ENCODE measurements at regions not wholly inside any gene's neighbourhood (a gene's known extent, or its start where the extent isn't known, plus 50 kb on each side); places are given as distances from the start of the nearest gene placed in this dataset.
A peak's percentile ranks its signal among the peaks of the same experiment; 100 is the strongest.

DNA sequence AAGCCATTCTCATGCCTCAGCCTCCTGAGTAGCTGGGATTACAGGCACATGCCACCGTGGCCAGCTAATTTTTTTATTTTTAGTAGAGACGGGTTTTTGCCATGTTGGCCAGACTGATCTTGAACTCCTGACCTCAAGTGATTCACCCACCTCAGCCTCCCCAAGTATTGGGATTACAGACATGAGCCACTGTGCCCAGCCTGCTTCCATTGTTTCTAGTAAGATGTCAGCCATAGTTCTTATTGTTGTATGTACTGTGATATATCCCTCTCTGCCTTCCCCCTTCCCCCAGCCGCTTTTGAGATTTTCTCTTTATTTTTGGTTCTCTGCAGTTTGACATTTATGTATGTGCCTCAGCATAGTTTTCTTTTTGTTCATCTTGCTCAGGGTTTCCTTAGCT, 87.9 kb upstream of the KLF14 start:
- TF ChIP-seq, protein P1, sequence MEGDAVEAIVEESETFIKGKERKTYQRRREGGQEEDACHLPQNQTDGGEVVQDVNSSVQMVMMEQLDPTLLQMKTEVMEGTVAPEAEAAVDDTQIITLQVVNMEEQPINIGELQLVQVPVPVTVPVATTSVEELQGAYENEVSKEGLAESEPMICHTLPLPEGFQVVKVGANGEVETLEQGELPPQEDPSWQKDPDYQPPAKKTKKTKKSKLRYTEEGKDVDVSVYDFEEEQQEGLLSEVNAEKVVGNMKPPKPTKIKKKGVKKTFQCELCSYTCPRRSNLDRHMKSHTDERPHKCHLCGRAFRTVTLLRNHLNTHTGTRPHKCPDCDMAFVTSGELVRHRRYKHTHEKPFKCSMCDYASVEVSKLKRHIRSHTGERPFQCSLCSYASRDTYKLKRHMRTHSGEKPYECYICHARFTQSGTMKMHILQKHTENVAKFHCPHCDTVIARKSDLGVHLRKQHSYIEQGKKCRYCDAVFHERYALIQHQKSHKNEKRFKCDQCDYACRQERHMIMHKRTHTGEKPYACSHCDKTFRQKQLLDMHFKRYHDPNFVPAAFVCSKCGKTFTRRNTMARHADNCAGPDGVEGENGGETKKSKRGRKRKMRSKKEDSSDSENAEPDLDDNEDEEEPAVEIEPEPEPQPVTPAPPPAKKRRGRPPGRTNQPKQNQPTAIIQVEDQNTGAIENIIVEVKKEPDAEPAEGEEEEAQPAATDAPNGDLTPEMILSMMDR (IDR thresholded peaks at IDR 0.05) = no peak

DNA sequence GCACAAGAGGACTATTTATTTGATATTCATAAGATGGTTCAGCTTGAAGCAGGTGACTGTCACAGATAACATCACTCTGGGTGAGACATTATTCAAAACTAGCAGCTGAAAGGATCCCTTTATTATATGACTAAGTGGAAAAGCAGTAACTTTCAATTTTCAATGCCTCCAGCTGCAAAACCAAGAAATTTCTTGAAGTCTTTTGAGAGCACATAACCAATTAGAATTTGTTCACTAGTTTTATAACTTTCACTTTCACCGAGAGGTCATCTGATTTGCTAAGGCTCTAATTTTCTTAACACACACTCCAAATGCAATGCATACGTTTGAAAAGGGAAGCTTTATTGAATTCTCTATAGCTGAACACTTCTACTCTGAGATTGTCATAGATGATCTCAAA, 88.6 kb upstream of the KLF14 start:
- TF ChIP-seq, protein P1 (IDR thresholded peaks at IDR 0.05) = no peak

DNA sequence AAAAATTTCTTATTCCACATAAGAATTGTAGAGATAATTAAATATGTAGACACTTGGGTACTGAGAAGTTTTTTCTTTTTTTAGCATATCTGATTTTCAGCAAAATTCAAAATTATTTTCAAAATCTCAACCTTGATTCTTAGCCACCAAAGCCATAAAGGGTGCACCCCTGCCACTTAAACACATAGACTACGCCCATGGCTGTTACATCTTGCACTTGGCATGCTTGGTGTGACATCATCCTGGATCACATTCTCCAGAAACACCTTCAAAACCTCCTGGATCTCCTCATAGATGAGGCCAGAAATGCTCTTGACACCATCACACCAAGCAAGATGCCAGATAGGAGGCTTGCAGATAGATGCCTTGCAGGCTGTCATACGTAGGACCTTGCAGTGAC, 89.1 kb upstream of the KLF14 start:
- TF ChIP-seq, protein P1 (IDR thresholded peaks at IDR 0.05) = no peak

DNA sequence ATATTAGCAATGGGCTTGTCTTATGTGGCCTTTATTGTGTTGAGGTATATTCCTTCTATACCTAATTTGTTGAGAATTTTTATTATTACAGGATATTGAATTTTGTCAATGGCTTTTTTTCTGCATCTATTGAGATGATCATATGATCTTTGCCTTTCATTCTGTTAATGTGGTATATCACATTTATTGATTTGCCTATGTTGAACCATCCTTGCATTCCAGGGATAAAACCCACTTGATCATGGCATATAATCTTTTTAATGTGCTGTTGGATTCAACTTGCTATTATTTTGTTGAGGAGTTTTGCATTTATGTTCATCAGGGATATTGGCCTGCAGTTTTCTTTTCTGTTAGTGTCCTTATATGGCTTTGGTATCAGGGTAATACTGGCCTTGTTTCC, 91.8 kb upstream of the KLF14 start:
- TF ChIP-seq, protein P1 (IDR thresholded peaks at IDR 0.05) = no peak

DNA sequence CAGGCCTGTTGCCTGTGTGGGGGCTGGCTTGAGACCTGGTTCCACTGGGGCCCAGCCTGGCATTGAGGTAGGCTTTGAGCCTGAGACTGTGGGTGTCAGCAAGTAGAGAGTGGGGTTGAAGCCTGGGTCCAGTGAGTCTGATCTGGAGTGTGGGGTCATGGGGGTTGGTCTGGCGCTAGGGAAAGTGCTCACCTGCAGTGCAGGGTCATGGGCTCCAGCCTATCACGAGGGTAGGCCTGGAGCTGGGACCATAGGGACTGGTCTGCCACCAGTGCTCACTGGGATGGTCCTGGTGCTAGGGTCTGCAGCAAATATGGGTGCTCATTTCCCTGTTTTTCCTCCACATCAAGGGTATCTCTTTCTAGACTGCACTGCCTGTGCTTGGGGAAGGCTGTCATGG, 95.4 kb upstream of the KLF14 start:
- TF ChIP-seq, protein P1 (IDR thresholded peaks at IDR 0.05) = no peak

DNA sequence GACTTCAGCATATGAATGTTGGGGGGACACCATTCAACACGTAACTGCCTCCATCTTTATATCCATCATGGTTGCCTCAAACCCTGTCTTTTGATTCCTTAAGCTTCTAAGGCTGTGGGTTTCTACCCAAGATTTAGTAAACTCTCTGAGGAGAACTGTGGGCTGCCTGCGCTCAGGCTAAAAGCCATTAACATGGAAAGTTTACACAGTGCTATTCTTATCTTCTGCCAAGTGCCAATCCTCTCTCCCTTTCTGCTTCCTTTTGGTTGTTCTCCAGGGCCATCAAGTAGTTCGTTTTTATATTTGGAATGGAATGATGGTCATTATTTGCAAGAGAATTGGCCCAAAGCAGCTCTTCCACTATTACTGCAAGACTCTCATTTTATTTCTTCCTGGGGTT, 97.3 kb upstream of the KLF14 start:
- TF ChIP-seq, protein P1 (IDR thresholded peaks at IDR 0.05) = no peak

DNA sequence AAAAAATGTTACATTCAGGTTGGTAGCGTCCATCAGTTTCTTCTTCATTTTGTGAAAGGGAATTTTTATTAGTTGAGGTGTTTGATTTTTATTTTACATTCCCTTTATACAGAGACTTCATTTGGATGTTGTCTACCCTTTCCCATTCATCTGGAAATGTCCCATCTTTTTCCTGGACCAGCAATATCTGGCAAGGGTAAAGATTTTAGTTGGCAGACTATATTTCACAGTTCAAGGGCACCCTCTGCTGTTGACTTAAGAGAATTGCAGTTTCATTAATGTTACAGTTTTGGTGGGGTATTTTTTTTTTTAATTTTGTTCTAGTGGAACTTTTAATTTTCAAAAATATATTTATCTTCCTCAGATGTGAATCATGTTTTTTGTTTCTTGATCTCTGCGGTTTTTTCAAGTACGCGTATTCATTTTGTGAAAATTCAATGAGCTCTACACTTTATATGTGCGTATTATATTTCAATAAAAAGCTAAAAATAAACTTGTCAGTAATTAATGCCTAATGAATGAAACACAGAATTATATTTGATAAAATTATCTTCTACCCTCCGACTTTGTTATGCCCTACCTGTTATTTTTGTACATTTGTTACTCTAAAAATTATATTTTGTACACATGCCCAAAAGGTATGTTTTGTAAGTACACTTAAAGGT, 97.9 kb upstream of the KLF14 start:
- TF ChIP-seq, protein P1 (IDR thresholded peaks at IDR 0.05) = peak; percentile 84

DNA sequence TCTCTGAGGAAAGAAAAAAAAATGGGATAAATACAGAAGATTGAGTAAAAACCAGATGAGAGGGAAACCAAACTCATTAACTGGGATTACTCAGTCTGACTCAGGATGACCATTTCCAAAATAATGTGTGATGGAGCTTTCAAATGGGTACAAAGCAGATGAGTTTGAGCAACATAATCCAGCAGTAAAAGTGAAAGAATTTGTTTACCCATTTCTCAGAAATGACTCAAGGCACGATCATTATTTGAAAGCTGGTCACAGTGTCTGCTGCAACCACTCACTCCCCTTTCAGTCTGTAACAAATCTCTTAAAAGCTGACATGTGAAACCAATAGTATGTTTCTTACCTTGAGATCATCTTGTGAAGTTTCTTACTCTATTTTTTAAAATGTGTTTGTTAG, 104.7 kb upstream of the KLF14 start:
- TF ChIP-seq, protein P1 (IDR thresholded peaks at IDR 0.05) = no peak

All from LNCAP (cell line).